ENCODE measurements at regions not wholly inside any gene's neighbourhood (a gene's known extent, or its start where the extent isn't known, plus 50 kb on each side); places are given as distances from the start of the nearest gene placed in this dataset.

DNA sequence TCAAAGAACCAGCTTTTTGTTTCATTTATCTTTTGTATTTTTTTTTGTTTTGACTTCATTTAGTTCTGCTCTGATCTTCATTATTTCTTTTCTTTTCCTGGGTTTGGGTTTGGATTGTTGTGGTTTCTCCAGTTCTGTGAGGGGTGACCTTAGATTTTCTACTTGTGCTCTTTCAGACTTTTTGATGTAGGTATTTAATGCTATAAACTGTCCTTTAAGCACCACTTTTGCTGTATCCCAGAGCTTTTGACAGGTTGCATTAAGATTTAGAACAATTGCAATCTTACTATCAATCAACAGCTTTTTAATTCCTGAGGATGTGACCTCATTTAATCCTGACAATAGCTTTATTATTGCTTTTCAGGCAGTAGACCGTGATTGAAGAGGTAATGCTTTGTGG is 94.3 kb downstream of the ZNF280B start:
- H3K9me3 ChIP-seq (ENCODE audit: control insufficient read depth, low read depth, low read length), result no peaks in the 10 kb centered on the region
- no peak overlapping the region for H3K9ac ChIP-seq (ENCODE audit: low read length)
- H3K36me3 ChIP-seq (ENCODE audit: control insufficient read depth, low read depth, low read length), result no peaks in the 10 kb centered on the region
- H3K27me3 ChIP-seq (ENCODE audit: control insufficient read depth, insufficient read depth, low read length), result peaks cover 100% of the 10 kb centered on the region
- H3K27ac ChIP-seq (ENCODE audit: low read length), result no peak overlapping the region
- no peak overlapping the region for H3K4me3 ChIP-seq (ENCODE audit: low read length)
- no peaks in the 10 kb centered on the region for H3K4me1 ChIP-seq (ENCODE audit: control insufficient read depth, low read depth, low read length)

DNA sequence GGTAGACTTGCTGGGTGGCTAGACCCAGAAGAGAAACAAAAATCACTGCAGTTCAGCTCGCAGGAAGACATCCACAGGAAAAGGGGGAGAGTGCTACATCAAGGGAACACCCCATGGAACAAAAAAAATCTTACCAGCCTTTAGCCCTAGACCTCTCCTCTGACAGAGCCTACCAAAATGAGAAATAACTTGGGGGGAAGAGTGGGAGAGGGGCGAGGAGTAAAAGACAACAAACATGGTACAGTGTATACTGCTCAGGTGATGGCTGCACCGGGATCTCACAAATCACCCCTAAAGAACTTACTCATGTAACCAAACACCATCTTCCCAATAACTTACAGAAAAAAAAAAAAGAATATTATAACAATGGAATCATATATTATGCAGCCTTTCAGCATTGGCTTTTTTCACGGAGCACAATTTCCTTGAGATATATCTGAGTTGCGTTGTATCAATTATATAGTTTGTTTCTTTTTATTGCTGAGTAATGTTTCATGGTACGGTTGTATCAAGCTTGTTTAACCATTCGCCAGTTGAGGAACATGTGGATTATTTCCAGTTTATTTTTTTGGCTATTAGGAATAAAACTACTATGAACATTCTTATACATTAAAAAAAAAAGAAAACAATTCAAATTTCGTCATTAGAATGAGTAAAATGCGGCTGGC is 90.9 kb downstream of the ZNF280B start:
- no peak overlapping the region for H3K9ac ChIP-seq (ENCODE audit: low read length)
- H3K36me3 ChIP-seq (ENCODE audit: control insufficient read depth, low read depth, low read length), result no peaks in the 10 kb centered on the region
- no peak overlapping the region for H3K4me3 ChIP-seq (ENCODE audit: low read length)
- peaks cover 100% of the 10 kb centered on the region for H3K27me3 ChIP-seq (ENCODE audit: control insufficient read depth, insufficient read depth, low read length)
- no peaks in the 10 kb centered on the region for H3K9me3 ChIP-seq (ENCODE audit: control insufficient read depth, low read depth, low read length)
- no peaks in the 10 kb centered on the region for H3K4me1 ChIP-seq (ENCODE audit: control insufficient read depth, low read depth, low read length)
- no peak overlapping the region for H3K27ac ChIP-seq (ENCODE audit: low read length)

DNA sequence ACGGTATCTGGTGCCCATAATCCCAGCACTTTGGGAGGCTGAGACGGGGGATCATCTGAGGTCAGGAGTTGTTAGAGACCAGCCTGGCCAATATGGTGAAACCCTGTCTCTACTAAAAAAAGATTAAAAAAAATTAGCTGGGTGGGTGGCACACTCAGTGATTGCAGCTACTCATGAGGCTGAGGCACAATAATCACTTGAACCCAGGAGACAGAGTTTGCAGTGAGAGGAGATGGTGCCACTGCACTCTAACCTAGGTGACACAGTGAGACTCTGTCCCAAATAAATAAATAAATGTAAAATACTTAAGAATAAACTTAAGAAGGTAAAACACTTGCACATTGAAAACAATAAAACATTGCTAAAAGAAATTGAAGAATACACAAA is 90.4 kb downstream of the ZNF280B start:
- Histone ChIP-seq H3K27me3 (ENCODE audit: control insufficient read depth, insufficient read depth, low read length) (peaks cover 100% of the 10 kb centered on the region), H3K9me3 (ENCODE audit: control insufficient read depth, low read depth, low read length) (no peaks in the 10 kb centered on the region)

DNA sequence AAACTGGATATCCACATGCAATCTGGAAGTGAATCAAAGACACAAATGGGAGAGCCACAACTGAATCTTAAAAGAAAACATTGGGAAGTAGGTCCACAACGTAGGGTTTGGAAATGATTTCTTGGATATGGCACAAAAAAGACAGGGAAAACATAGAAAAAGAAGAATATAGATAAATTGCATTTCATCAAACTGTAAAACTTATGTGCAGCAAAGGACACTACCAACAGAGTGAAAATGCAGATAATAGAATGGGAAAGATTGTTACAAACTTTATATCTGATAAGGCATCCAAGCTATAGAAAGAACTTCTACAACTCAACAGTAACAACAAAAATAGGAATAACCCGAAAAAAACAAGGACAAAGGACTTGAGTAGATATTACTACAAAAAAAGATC is 89.6 kb downstream of the ZNF280B start:
- H3K9ac ChIP-seq (ENCODE audit: low read length), result no peak overlapping the region
- H3K4me3 ChIP-seq (ENCODE audit: low read length), result no peak overlapping the region
- no peaks in the 10 kb centered on the region for H3K4me1 ChIP-seq (ENCODE audit: control insufficient read depth, low read depth, low read length)
- H3K36me3 ChIP-seq (ENCODE audit: control insufficient read depth, low read depth, low read length), result no peaks in the 10 kb centered on the region
- no peaks in the 10 kb centered on the region for H3K9me3 ChIP-seq (ENCODE audit: control insufficient read depth, low read depth, low read length)
- peaks cover 100% of the 10 kb centered on the region for H3K27me3 ChIP-seq (ENCODE audit: control insufficient read depth, insufficient read depth, low read length)
- H3K27ac ChIP-seq (ENCODE audit: low read length), result no peak overlapping the region

More for the DNA sequence above, 90.4 kb downstream of the ZNF280B start:
- Histone ChIP-seq H3K27ac (ENCODE audit: low read length) (no peak overlapping the region), H3K36me3 (ENCODE audit: control insufficient read depth, low read depth, low read length) (no peaks in the 10 kb centered on the region), H3K9ac (ENCODE audit: low read length) (no peak overlapping the region), H3K4me3 (ENCODE audit: low read length) (no peak overlapping the region), H3K4me1 (ENCODE audit: control insufficient read depth, low read depth, low read length) (no peaks in the 10 kb centered on the region)

DNA sequence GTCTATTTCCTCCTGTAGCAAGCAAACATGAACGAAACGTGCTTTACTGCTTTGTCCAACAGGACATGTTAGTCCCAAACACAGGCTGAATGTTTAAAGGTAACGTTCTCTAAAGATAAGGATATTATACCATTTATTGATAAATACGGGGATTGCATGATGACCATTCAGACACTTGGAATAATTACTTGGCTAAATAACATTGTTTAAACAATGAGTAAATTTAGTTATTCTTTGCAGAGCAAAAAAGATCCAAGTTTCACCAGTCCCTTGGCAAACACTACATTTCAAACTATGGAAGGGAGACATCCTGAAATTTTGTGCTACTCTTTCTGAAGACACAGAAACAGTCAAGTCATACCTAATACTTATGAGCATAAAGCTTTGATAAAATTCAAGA is 88.0 kb downstream of the ZNF280B start:
- Histone ChIP-seq H3K4me1 (ENCODE audit: control insufficient read depth, low read depth, low read length) (no peaks in the 10 kb centered on the region), H3K9ac (ENCODE audit: low read length) (no peak overlapping the region), H3K27ac (ENCODE audit: low read length) (no peak overlapping the region), H3K36me3 (ENCODE audit: control insufficient read depth, low read depth, low read length) (no peaks in the 10 kb centered on the region), H3K4me3 (ENCODE audit: low read length) (no peak overlapping the region), H3K27me3 (ENCODE audit: control insufficient read depth, insufficient read depth, low read length) (peaks cover 100% of the 10 kb centered on the region), H3K9me3 (ENCODE audit: control insufficient read depth, low read depth, low read length) (no peaks in the 10 kb centered on the region)

DNA sequence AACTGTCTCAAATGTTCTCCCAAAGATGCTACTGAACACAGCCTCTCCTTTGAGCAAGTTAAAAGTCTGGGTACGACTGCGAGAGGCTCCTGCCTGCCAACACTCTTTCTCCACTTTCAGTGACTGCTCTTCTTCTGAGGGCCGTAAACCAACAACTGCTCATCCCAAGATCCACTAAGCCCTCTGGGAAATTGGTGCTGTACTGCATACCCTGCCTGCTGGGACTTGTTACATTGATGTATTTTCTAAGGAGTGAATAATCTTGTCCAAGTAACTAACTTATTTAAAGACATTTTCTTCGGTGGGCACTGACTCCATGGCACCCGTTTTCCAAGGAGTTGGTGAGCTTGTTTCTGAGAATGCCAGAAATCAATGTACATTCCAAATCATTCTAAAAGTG is 87.2 kb downstream of the ZNF280B start:
- Histone ChIP-seq H3K9me3 (ENCODE audit: control insufficient read depth, low read depth, low read length) (no peaks in the 10 kb centered on the region), H3K9ac (ENCODE audit: low read length) (no peak overlapping the region), H3K27me3 (ENCODE audit: control insufficient read depth, insufficient read depth, low read length) (peaks cover 100% of the 10 kb centered on the region), H3K4me3 (ENCODE audit: low read length) (no peak overlapping the region), H3K36me3 (ENCODE audit: control insufficient read depth, low read depth, low read length) (no peaks in the 10 kb centered on the region), H3K4me1 (ENCODE audit: control insufficient read depth, low read depth, low read length) (no peaks in the 10 kb centered on the region), H3K27ac (ENCODE audit: low read length) (no peak overlapping the region)

DNA sequence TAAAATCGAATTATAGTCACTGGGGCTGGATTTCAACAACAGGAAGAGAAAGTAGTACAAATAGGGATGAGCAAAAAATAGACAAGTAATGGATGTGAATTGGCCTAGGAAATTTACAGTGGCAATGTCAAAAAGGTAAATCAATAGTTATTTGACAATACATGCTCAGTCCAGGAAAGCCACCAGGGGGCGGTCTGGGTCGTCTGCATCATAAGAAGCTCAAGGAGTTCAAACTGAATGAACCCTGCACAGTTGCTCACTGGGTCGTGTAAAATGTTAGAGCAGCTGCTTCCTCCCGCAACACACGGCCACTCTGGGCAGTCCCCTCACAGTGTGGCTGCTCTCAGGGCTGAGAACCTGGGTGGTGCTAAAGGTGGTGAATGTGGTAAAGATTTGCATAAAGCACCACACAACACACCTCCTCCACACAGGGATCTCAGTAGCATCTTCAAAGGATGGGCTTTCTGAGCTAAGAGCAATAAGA is 85.9 kb downstream of the ZNF280B start:
- Histone ChIP-seq H3K27ac (ENCODE audit: low read length) (no peak overlapping the region), H3K4me3 (ENCODE audit: low read length) (no peak overlapping the region), H3K9ac (ENCODE audit: low read length) (no peak overlapping the region), H3K36me3 (ENCODE audit: control insufficient read depth, low read depth, low read length) (no peaks in the 10 kb centered on the region), H3K9me3 (ENCODE audit: control insufficient read depth, low read depth, low read length) (no peaks in the 10 kb centered on the region), H3K27me3 (ENCODE audit: control insufficient read depth, insufficient read depth, low read length) (peaks cover 100% of the 10 kb centered on the region), H3K4me1 (ENCODE audit: control insufficient read depth, low read depth, low read length) (no peaks in the 10 kb centered on the region)

DNA sequence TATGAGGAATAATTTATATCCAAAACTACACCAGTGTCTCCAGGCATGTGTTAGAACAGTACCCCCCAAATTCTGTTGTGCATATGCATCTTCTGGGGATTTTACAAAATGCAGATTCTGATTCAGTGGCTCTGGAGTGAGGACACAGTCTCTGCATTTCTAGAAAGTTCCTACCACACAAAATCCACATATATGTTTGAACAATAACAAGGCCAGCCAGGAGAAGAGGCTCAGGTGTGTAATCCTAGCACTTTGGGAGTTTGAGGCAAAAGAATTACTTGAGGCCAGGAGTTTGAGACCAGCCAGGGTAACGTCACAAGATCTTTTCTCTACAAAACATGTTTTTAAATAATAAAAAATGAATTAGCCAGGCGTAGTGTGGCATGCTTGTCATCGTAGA is 84.9 kb downstream of the ZNF280B start:
- H3K36me3 ChIP-seq (ENCODE audit: control insufficient read depth, low read depth, low read length), result no peaks in the 10 kb centered on the region
- no peak overlapping the region for H3K27ac ChIP-seq (ENCODE audit: low read length)
- H3K4me3 ChIP-seq (ENCODE audit: low read length), result no peak overlapping the region
- no peaks in the 10 kb centered on the region for H3K9me3 ChIP-seq (ENCODE audit: control insufficient read depth, low read depth, low read length)
- no peaks in the 10 kb centered on the region for H3K4me1 ChIP-seq (ENCODE audit: control insufficient read depth, low read depth, low read length)
- H3K27me3 ChIP-seq (ENCODE audit: control insufficient read depth, insufficient read depth, low read length), result peaks cover 100% of the 10 kb centered on the region
- H3K9ac ChIP-seq (ENCODE audit: low read length), result no peak overlapping the region

DNA sequence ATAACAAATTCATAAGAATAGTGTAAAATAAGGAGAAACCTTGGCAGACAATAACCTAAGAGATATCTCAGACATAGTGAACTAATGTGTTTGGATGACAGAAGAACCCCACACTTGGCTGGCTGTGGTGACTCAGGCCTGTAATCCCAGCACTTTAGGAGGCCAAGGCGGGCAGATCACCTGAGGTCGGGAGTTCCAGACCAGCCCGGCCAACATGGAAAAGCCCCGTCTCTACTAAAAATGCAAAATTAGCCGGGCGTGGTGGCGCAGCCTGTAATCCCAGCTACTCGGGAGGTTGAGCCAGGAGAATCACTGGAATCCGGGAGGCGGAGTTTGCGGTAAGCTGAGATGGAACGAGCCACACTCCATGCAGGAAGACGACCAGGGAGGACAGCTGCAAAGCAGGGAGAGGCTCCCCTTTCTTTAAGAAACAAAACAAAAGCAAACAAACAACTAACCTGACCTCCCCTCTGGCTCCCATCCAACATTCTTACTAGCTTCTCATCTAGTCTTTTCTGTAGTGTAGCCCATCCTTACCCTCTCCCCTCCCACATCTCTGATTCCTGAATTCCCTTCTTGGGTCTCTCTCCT is 84.2 kb downstream of the ZNF280B start:
- Histone ChIP-seq H3K27me3 (ENCODE audit: control insufficient read depth, insufficient read depth, low read length) (peaks cover 100% of the 10 kb centered on the region), H3K4me1 (ENCODE audit: control insufficient read depth, low read depth, low read length) (no peaks in the 10 kb centered on the region)

DNA sequence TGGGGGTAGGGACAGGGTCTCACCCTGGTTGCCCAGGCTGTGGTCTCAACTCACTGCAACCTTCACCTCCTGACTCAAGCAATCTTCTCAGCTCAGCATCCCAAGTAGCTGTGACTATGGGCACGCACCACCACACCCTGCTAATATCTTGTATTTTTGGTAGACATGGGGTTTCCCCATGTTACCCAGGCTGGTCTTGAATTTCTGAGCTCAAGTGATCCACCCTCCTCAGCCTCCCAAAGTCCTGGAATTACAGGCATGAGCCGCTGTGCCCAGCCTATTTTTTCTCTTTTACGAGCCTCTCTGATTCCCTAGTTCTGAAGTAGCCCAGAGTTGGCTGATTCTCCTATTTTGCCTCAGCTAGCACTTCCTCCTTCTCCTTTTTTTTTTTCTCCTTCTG is 83.6 kb downstream of the ZNF280B start:
- H3K9me3 ChIP-seq (ENCODE audit: control insufficient read depth, low read depth, low read length), result no peaks in the 10 kb centered on the region
- no peak overlapping the region for H3K27ac ChIP-seq (ENCODE audit: low read length)
- no peaks in the 10 kb centered on the region for H3K4me1 ChIP-seq (ENCODE audit: control insufficient read depth, low read depth, low read length)
- H3K36me3 ChIP-seq (ENCODE audit: control insufficient read depth, low read depth, low read length), result no peaks in the 10 kb centered on the region
- H3K9ac ChIP-seq (ENCODE audit: low read length), result no peak overlapping the region
- H3K4me3 ChIP-seq (ENCODE audit: low read length), result no peak overlapping the region
- H3K27me3 ChIP-seq (ENCODE audit: control insufficient read depth, insufficient read depth, low read length), result peaks cover 100% of the 10 kb centered on the region

More for the DNA sequence above, 84.2 kb downstream of the ZNF280B start:
- Histone ChIP-seq H3K36me3 (ENCODE audit: control insufficient read depth, low read depth, low read length) (no peaks in the 10 kb centered on the region), H3K27ac (ENCODE audit: low read length) (no peak overlapping the region), H3K9ac (ENCODE audit: low read length) (no peak overlapping the region), H3K4me3 (ENCODE audit: low read length) (no peak overlapping the region), H3K9me3 (ENCODE audit: control insufficient read depth, low read depth, low read length) (no peaks in the 10 kb centered on the region)

DNA sequence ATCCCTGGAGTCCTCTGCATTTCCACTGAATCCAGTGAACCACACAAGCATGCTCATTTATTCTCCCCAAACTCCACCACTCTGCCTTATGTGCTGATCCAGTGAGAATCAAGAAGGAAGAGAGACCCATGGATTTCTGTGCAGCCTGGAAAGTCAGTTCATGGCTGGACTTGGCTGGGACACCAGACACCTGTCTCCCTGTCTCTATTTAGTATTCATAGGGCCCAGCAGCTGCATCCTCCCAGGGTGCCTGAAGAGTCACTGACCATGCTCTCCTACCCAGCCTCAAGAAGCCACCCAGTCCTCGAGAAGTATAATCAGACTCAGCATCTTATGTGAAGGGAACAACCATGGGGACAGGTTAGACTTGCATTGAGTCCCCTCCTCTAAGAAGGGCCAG is 83.2 kb downstream of the ZNF280B start:
- Histone ChIP-seq H3K27ac (ENCODE audit: low read length) (no peak overlapping the region), H3K9ac (ENCODE audit: low read length) (no peak overlapping the region), H3K27me3 (ENCODE audit: control insufficient read depth, insufficient read depth, low read length) (peaks cover 100% of the 10 kb centered on the region), H3K36me3 (ENCODE audit: control insufficient read depth, low read depth, low read length) (no peaks in the 10 kb centered on the region), H3K4me1 (ENCODE audit: control insufficient read depth, low read depth, low read length) (no peaks in the 10 kb centered on the region), H3K4me3 (ENCODE audit: low read length) (no peak overlapping the region), H3K9me3 (ENCODE audit: control insufficient read depth, low read depth, low read length) (no peaks in the 10 kb centered on the region)

Data from iPS-18a (cell line).